NCI-H524 (cell line): ENCODE measurements at regions not wholly inside any gene's neighbourhood (a gene's known extent, or its start where the extent isn't known, plus 50 kb on each side); places are given as distances from the start of the nearest gene placed in this dataset.

Source experiments
- DNase-seq, 2 experiments: peaks; one replicate each; lab custom pipeline; 2025; lab: John Stamatoyannopoulos, UW

GRCh38 chr9:38313421-38313820 is 79.1 kb upstream of the ALDH1B1 start:
- DNase-seq, result peak in 1 of 2 experiments; percentile 26

GRCh38 chr9:38312406-38312805 is 80.1 kb upstream of the ALDH1B1 start:
- DNase-seq, result no peak

- DNase-seq, result no peak
Observed at GRCh38 chr9:38311382-38312270, 80.9 kb upstream of the ALDH1B1 start.

GRCh38 chr9:38309324-38310195 is 82.9 kb upstream of the ALDH1B1 start:
- peak; percentile 7 to 30 for DNase-seq

- no peak for DNase-seq
Observed at GRCh38 chr9:38308136-38308535, 84.4 kb upstream of the ALDH1B1 start.

- DNase-seq, result no peak
Observed at GRCh38 chr9:38306899-38307298, 85.6 kb upstream of the ALDH1B1 start.

- no peak for DNase-seq
Observed at GRCh38 chr9:38305582-38305981, 86.9 kb upstream of the ALDH1B1 start.

- no peak for DNase-seq
Observed at GRCh38 chr9:38301376-38302106, 91.0 kb upstream of the ALDH1B1 start.

- no peak for DNase-seq
Observed at GRCh38 chr9:38299856-38300255, 92.6 kb upstream of the ALDH1B1 start.

- DNase-seq, result no peak
Observed at GRCh38 chr9:38298904-38299303, 93.6 kb upstream of the ALDH1B1 start.

- no peak for DNase-seq
Observed at GRCh38 chr9:38298503-38298902, 94.0 kb upstream of the ALDH1B1 start.

GRCh38 chr9:38296807-38297206 is 95.7 kb upstream of the ALDH1B1 start:
- DNase-seq, result no peak

- no peak for DNase-seq
Observed at GRCh38 chr9:38295764-38296163, 96.7 kb upstream of the ALDH1B1 start.

- no peak for DNase-seq
Observed at GRCh38 chr9:38294220-38294960, 98.1 kb upstream of the ALDH1B1 start.

GRCh38 chr9:38293022-38293421 is 99.5 kb upstream of the ALDH1B1 start:
- DNase-seq, result no peak

- DNase-seq, result no peak
Observed at GRCh38 chr9:38292480-38292879, 100.0 kb upstream of the ALDH1B1 start.

- no peak for DNase-seq
Observed at GRCh38 chr9:38289866-38290245, 102.6 kb upstream of the ALDH1B1 start.

GRCh38 chr9:38289236-38289865 is 103.2 kb upstream of the ALDH1B1 start:
- no peak for DNase-seq

GRCh38 chr9:38288502-38288901 is 104.0 kb upstream of the ALDH1B1 start:
- DNase-seq, result no peak

GRCh38 chr9:38287420-38287985 is 105.0 kb upstream of the ALDH1B1 start:
- DNase-seq, result no peak

- DNase-seq, result no peak
Observed at GRCh38 chr9:38286766-38287165, 105.7 kb upstream of the ALDH1B1 start.
